K562 (cell line): ENCODE measurements at regions not wholly inside any gene's neighbourhood (a gene's known extent, or its start where the extent isn't known, plus 50 kb on each side); places are given as distances from the start of the nearest gene placed in this dataset.

Experiments used
- ATAC-seq: fragments of 200-7000 bp; cut with Tn5 transposase; 3 replicates; pipeline ENCODE4 v1.9.1; 2020; ENCODE audit warnings: moderate library complexity
- BruUV-seq: library from RNA; stranded (reverse); fragments of 400-500 nt; replicated peaks from 2 replicates; lab custom pipeline; 2021; lab: Mats Ljungman, UMichigan
- CTCF ChIA-PET: fragments of 300-600 bp; formaldehyde crosslinking; extraction: SDS; loops from one replicate; lab custom pipeline; 2021; ENCODE audit warnings: low intra/inter-chr PET ratio; lab: Yijun Ruan, JAX
- POLR2A ChIA-PET: fragments of 300-600, 350-650 bp; sonication (Branson Sonifier 250); formaldehyde crosslinking; extraction: SDS; loops from one replicate; lab custom pipeline; 2021; ENCODE audit warnings: antibody characterized with exemption, inconsistent platforms; lab: Yijun Ruan, JAX
- DNase-seq, 4 experiments: peaks; one replicate each; pipeline versions ENCODE4 v3.0.0 to v3.0.0-alpha.2; 2011 to 2018; ENCODE audit warnings: low spot score in 3 of 4, mixed read lengths in 3 of 4; ENCODE audit errors: extremely low read depth in 1 of 4
- FAIRE-seq: peaks from 2 replicates; lab custom pipeline; 2011; peaks lifted over from hg19 to GRCh38; lab: Jason Lieb, UNC
- H2AFZ ChIP-seq: 2 replicates; pipeline ENCODE4 v1.6.0; 2011; ENCODE audit warnings: low read depth, low read length, control low read depth, inconsistent platforms
- H3K27ac ChIP-seq: fragments of 200-600 bp; 3 replicates; pipeline ENCODE4 v1.8.0; 2011; ENCODE audit warnings: low read depth, mild to moderate bottlenecking, control low read depth, inconsistent platforms, low read length, moderate library complexity, mixed read lengths; ENCODE audit errors: extremely low read depth
- H3K27me3 ChIP-seq, 2 experiments: fragments of 300-600 bp in 1 of 2; 2 replicates in 1 of 2; 3 replicates in 1 of 2; pipeline versions ENCODE4 v1.6.0 to v1.8.0; 2011; ENCODE audit warnings: inconsistent platforms in 2 of 2, low read length in 2 of 2, mild to moderate bottlenecking in 1 of 2, mixed read lengths in 1 of 2, moderate library complexity in 1 of 2; ENCODE audit not compliant: control insufficient read depth in 2 of 2, insufficient read depth in 2 of 2
- H3K36me3 ChIP-seq: fragments of 300-600 bp; 3 replicates; pipeline ENCODE4 v1.8.0; 2011; ENCODE audit warnings: mild to moderate bottlenecking, low read length, inconsistent platforms; ENCODE audit not compliant: control insufficient read depth, insufficient read depth
- H3K4me1 ChIP-seq, 2 experiments: fragments of 200-600 bp in 1 of 2; replicated peaks in 1 of 2; 2 replicates in 1 of 2; 3 replicates in 1 of 2; pipeline versions ENCODE4 v1.5.1 to v1.8.0; 2011; ENCODE audit warnings: inconsistent platforms in 2 of 2, low read length in 2 of 2, mild to moderate bottlenecking in 1 of 2, mixed read lengths in 1 of 2, moderate library complexity in 1 of 2; ENCODE audit not compliant: control insufficient read depth in 2 of 2, insufficient read depth in 2 of 2
- H3K4me2 ChIP-seq: 2 replicates; pipeline ENCODE4 v1.6.1; 2011; ENCODE audit warnings: low read length, control low read depth, inconsistent platforms, mixed read lengths; ENCODE audit not compliant: insufficient read depth
- H3K4me3 ChIP-seq: fragments of 200-600 bp; sonication (generic), shearing (Covaris generic); 2 replicates; pipeline ENCODE4 v1.5.1; 2016; ENCODE audit warnings: control low read depth, inconsistent platforms
- H3K79me2 ChIP-seq: fragments of 200-600 bp; 3 replicates; pipeline ENCODE4 v1.8.0; 2011; ENCODE audit warnings: low read length, inconsistent platforms; ENCODE audit not compliant: control insufficient read depth, insufficient read depth
- H3K9ac ChIP-seq, 2 experiments: 2 replicates each; pipeline versions ENCODE4 v1.6.0 to v1.6.1; 2011; ENCODE audit warnings: low read depth in 2 of 2, low read length in 2 of 2, control low read depth in 1 of 2, inconsistent platforms in 1 of 2, mild to moderate bottlenecking in 1 of 2, mixed read lengths in 1 of 2; ENCODE audit not compliant: insufficient read depth in 1 of 2
- H3K9me1 ChIP-seq: one replicate; pipeline ENCODE4 v1.6.0; 2011; ENCODE audit warnings: inconsistent platforms, mild to moderate bottlenecking, low read length, moderate library complexity; ENCODE audit not compliant: control insufficient read depth, insufficient read depth
- H3K9me3 ChIP-seq: replicated peaks from 2 replicates; pipeline ENCODE4 v1.5.1; 2011; ENCODE audit warnings: low read depth, low read length, inconsistent platforms; ENCODE audit not compliant: control insufficient read depth, insufficient read depth
- H4K20me1 ChIP-seq: replicated peaks from 2 replicates; pipeline ENCODE4 v1.6.1; 2011; ENCODE audit warnings: low read length, inconsistent platforms, mixed read lengths; ENCODE audit not compliant: control insufficient read depth, insufficient read depth
- RB1 ChIP-seq: fragments of 450-650 bp; IDR thresholded peaks from 2 replicates; pipeline ENCODE4 v1.6.1; 2017; ENCODE audit warnings: low read depth, mild to moderate bottlenecking
- YY1 ChIP-seq, 3 experiments: IDR thresholded peaks; 2 replicates each; pipeline ENCODE4 v1.6.1; 2011; ENCODE audit warnings: low read length in 2 of 3, mild to moderate bottlenecking in 2 of 3, moderate library complexity in 2 of 3, borderline replicate concordance in 1 of 3, control low read depth in 1 of 3, low read depth in 1 of 3; ENCODE audit not compliant: insufficient read depth in 3 of 3, insufficient replicate concordance in 2 of 3, control insufficient read depth in 1 of 3, insufficient read length in 1 of 3; ENCODE audit errors: extremely low read depth in 1 of 3
- ZC3H8 ChIP-seq: fragments of 450-650 bp; IDR thresholded peaks from 2 replicates; pipeline ENCODE4 v1.6.1; 2017
- ZNF583 ChIP-seq: fragments of 250-450 bp; sonication (Bioruptor Pico); IDR thresholded peaks from 2 replicates; pipeline ENCODE4 v1.4.0; 2020
- WGBS: fragments of 100-300 bp; shearing (Covaris generic); methylation state at CpG from one replicate; pipeline ENCODE4 v1.1.6; 2016; ENCODE audit warnings: low coverage, mixed read lengths; ENCODE audit not compliant: insufficient coverage; ENCODE audit errors: missing lambda C conversion rate; 5-methylcytosine and 5-hydroxymethylcytosine counted together
- in situ Hi-C: fragments of 300-500 bp; cut with MboI; formaldehyde crosslinking; loops from 4 replicates; pipeline ENCODE4 v1.15.0; 2018; ENCODE audit warnings: inconsistent platforms, mixed read lengths
- intact Hi-C: fragments of 100-400 bp; cut with micrococcal nuclease; formaldehyde crosslinking; loops from 2 replicates; pipeline ENCODE4 v1.14.2; 2022
- TF ChIP-seq, protein P1 (sequence below): fragments of 250-450 bp; sonication (Bioruptor Pico); IDR thresholded peaks from 2 replicates; pipeline ENCODE4 v1.8.0; 2021; ENCODE audit warnings: mild to moderate bottlenecking, moderate library complexity
- TF ChIP-seq, protein P2 (sequence below): fragments of 450-650 bp; conservative IDR thresholded peaks from 2 replicates; pipeline ENCODE4 v1.6.1; 2016; ENCODE audit warnings: missing genetic modification characterization, low read depth, mild to moderate bottlenecking, missing compliant biosample characterization, moderate library complexity

DNA sequence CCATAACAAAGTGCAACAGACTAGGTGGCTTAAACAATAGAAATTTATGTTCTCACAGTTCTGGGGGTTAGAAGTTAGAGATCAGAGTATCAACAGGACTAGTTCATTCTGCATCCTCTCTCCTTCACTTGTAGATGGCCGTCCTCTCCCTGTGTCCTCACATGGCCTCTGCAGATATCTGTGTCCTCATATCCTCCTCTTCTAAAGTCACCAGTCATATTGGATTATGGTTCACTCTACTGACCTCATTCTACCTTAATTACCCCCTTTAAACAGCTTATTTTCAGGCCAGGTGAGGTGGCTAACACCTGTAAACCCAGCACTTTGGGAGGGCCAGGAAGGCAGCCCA is 135.1 kb downstream of the RAB38 start (continued):
- TF ChIP-seq, protein P1, sequence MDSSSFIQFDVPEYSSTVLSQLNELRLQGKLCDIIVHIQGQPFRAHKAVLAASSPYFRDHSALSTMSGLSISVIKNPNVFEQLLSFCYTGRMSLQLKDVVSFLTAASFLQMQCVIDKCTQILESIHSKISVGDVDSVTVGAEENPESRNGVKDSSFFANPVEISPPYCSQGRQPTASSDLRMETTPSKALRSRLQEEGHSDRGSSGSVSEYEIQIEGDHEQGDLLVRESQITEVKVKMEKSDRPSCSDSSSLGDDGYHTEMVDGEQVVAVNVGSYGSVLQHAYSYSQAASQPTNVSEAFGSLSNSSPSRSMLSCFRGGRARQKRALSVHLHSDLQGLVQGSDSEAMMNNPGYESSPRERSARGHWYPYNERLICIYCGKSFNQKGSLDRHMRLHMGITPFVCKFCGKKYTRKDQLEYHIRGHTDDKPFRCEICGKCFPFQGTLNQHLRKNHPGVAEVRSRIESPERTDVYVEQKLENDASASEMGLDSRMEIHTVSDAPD (CRISPR knock-in tag) = no peak
- no peak for TF ChIP-seq ZC3H8
- TF ChIP-seq RB1 = no peak
- TF ChIP-seq, protein P2, sequence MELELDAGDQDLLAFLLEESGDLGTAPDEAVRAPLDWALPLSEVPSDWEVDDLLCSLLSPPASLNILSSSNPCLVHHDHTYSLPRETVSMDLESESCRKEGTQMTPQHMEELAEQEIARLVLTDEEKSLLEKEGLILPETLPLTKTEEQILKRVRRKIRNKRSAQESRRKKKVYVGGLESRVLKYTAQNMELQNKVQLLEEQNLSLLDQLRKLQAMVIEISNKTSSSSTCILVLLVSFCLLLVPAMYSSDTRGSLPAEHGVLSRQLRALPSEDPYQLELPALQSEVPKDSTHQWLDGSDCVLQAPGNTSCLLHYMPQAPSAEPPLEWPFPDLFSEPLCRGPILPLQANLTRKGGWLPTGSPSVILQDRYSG (tag) = no peak

DNA sequence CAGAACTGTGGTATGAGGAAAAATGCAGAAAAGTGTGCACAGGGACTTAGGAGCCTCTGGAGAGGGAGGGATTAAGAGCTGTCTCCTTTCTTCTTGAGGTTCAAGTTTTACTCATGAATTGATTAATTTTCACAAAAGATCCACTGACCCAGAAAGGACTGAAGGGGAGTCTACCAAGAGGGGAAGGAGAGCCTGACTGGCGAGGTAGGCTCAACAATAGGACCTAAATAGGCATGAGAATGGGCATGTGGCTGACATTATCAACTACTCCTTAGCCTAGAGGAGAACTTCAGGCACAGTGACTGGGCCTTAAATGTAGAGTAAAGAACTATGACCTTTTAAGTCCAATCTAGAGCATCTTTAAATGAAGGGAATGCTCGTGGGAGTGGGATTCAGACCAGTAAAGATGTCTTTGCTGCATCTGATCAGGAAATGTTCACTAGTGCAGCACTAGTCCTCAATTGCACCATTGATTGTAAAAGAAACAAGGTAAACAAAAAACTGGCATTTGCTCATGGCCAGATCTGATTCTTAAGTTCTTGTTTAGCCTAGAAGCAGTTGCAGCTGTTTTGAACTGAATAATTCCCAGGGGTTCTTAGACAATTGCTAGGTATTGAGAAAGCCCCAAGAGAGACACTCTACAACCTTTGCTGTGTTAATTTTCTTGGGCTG is 135.6 kb downstream of the RAB38 start:
- CTCF ChIA-PET = no interaction called here
- Histone ChIP-seq H2AFZ (no peak overlapping the region), H3K36me3 (no peaks in the 10 kb centered on the region), H3K27ac (no peak overlapping the region), H3K79me2 (no peaks in the 10 kb centered on the region), H3K9ac (no peak overlapping the region), H3K4me3 (no peak overlapping the region), H3K9me3 (no peaks in the 10 kb centered on the region), H3K4me1 (no peaks in the 10 kb centered on the region), H4K20me1 (no peaks in the 10 kb centered on the region), H3K4me2 (no peak overlapping the region), H3K9me1 (no peaks in the 10 kb centered on the region), H3K27me3 (no peaks in the 10 kb centered on the region)
- 0% methylated on average over 1 of the region's 2 CpGs for WGBS
- POLR2A ChIA-PET = no interaction called here
- DNase-seq (no peak), FAIRE-seq (no peak), ATAC-seq (no peak)
- no TSS peak for BruUV-seq
- in situ Hi-C loops (no loop called here), intact Hi-C loops (no loop called here)
- TF ChIP-seq YY1 (IDR thresholded peaks at IDR 0.05; ENCODE audit: borderline replicate concordance in 1 of 3, control insufficient read depth in 1 of 3, extremely low read depth in 1 of 3, insufficient read depth in 3 of 3, insufficient read length in 1 of 3, insufficient replicate concordance in 2 of 3, low read depth in 1 of 3, low read length in 2 of 3) = no peak
- TF ChIP-seq ZNF583 (CRISPR knock-in tag) = no peak
